GM18517 (cell line): ENCODE measurements at regions not wholly inside any gene's neighbourhood (a gene's known extent, or its start where the extent isn't known, plus 50 kb on each side); places are given as distances from the start of the nearest gene placed in this dataset.

Experiments
- ATAC-seq: cut with Tn5 transposase; IDR thresholded peaks from one replicate; pipeline ENCODE4 v1.9.1; 2021; ENCODE audit warnings: mild to moderate bottlenecking, moderate library complexity; ENCODE audit not compliant: unreplicated experiment

DNA sequence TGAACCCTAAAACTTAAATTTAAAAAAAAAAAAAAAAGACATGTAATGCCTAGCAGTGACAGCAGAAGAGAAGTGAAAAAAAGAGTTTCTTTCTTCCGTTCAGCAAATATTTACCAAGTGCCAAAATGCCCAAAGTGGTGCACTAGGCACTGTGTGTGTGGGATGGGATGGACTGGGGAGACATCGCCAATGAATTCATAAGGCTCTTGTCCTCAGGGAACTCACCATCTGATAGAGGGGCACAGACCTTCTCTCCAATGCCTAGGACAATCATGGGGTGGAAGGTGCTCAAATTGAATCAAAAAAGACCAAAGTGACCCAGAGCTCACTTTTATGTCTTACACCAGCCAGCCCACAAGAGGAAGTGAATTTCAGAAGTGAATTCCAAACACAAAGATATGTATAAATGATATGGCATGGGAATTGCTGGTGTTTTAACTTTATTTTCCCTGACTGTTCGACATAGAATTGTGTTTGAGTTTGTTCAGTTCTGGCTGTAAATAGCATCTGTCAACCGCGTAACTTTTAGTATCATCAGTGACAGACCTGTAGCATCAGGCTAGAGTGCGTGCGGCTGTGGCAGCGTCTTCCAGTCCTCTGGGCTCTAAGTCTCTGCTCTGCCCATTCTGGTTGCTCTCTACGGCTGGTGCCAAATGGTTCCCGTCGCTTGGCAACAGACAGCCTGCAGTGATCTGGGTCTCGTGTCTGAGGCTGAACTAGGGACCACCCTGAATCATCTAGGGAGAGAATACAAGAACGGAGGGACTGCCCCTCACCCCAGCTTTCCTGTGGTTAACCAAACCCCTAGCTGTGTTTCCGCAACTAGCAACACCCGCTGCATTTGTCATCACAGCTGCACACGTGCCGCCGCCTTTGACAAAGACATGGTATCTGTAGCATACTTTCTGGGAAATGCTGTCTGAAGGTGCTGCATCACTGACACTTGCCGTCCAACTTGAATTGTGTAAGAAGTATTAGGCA is 154.0 kb upstream of the THBS1 start:
- peak; percentile 88 for ATAC-seq

- no peak for ATAC-seq
These were observed 153.2 kb upstream of the THBS1 start for GRCh38 chr15:39427705-39428104.

- peak; percentile 50 for ATAC-seq
These were observed 151.0 kb upstream of the THBS1 start for GRCh38 chr15:39429898-39430357.

DNA sequence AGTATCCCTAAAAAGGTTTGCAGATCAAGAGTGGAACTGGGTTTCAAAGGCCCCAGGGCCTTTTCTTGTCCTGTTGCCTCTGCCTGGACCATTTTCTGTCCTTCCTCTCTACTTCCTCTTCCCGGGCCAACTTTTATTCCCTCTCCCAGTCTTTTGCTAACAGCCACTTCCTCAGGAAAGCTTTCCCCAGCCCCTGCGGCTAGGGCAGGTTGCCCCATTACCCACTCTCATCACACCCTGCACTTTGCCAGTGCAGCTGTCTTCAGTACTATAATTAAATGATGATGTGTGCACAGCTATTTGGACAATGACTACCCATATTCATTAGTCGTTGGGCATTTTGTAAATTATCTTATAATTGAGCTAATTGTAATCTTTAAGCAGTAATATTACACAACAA is 150.5 kb upstream of the THBS1 start:
- ATAC-seq, result no peak

DNA sequence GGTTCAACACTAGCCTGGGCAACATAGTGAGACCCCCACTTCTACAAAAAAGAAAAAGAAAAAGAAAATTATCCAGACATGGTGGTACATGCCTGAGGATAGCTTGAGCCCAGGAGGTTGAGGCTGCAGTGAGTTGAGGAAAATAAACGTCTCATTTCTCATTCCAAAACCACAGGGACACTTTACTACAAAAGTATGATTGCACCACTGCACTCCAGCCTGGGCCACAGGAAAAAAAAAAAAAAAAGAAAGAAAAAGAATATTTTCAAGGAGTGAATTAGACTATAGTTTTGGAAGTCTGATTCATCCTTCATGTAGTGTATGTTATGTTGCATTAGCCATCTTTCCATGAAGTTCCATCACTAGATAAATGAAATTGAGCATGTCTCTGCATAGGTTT is 149.5 kb upstream of the THBS1 start:
- no peak for ATAC-seq

GRCh38 chr15:39432026-39432425 is 148.9 kb upstream of the THBS1 start:
- no peak for ATAC-seq

- ATAC-seq, result no peak
These were observed 147.9 kb upstream of the THBS1 start for GRCh38 chr15:39432912-39433348.

GRCh38 chr15:39433376-39433775 is 147.5 kb upstream of the THBS1 start:
- ATAC-seq, result no peak

DNA sequence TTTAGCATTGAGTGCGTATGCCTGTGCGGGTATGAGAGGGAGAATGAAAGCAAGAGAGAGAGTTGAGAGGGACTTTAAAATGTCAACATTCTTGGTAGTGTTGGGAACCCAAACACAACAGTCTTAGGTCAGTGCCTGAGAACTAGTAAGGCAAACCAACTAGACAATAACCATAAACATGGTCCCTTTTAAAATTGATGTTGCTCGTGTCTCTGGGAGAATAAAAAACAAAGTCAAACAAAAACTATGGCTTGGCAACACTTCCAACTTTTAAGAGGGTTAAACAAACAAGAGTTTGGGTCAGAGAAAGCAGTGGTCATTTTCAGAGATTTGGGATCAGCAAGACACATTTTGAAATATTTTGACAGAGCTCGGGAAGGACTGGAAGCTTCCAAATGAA is 146.7 kb upstream of the THBS1 start:
- ATAC-seq, result no peak

DNA sequence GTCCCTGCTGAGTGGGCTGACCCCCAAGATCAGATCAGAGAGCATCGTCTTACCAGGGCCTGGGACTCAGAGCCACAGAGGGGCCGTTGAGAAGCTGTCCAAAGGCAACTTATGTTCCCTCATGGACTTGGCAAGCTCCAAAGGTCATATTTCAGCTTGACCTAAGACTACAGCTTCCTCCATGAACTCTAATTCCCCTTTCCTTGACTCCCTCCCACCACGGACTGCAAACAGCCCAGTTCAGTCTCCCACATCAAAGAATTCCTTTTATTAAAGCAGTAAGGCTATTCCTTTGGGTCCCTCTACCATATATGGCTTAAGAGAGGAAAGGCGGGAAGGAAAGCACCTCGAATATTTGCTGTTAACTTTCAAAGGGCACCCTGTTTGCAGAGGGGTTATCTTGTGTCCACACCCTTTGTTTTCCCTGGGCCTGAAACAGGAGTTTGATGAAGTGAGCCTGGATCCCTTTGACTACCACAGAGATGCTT is 146.1 kb upstream of the THBS1 start:
- no peak for ATAC-seq

GRCh38 chr15:39435244-39435643 is 145.6 kb upstream of the THBS1 start:
- ATAC-seq, result no peak

DNA sequence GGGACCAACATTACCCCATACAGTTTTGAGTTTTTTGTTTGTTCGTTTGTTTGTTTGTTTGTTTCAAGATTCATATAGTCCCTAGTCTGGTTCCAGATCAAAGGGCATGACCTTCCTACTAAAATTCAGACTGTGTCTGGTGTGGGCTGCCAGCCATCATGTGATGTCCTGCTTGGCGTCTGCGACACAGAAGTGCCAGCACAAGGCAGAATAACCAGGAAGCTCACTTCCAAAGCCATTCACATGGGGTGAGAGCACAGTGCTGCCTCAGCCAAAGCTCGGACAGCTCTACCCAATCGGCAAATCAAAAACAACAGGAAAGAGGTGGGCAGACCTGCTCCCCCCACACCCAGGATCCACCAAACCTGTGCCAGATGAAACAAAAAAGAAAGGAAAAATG is 142.6 kb upstream of the THBS1 start:
- ATAC-seq, result no peak

- ATAC-seq, result no peak
These were observed 141.9 kb upstream of the THBS1 start for GRCh38 chr15:39438799-39439592.

- no peak for ATAC-seq
These were observed 138.0 kb upstream of the THBS1 start for GRCh38 chr15:39442898-39443297.

DNA sequence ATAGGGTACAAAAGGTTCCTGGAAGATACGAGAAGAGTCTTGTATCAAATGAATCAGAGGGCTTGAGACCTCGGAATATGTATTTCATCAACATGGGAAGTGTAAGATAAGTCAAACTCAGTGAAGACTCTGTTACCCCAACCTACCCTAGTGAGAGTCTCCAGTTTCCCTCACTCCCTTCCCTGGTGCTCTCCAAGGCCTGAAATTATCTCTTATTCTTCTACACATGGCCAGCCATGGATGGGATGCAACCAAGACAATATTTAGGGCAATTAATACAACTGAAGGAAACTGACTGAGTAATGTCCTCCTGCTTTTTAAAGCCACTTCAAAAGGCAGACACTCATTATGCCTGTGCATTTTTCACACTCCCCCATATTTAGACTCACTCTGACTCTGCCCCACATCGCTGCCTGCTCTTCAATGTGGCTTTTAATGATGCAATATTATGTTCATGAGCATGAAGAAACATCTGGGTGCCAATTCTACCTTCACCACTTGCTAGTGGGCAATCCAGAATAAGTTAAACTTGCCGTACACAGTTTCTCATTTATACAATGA is 137.1 kb upstream of the THBS1 start:
- ATAC-seq, result no peak

GRCh38 chr15:39444735-39445470 is 136.0 kb upstream of the THBS1 start:
- no peak for ATAC-seq

DNA sequence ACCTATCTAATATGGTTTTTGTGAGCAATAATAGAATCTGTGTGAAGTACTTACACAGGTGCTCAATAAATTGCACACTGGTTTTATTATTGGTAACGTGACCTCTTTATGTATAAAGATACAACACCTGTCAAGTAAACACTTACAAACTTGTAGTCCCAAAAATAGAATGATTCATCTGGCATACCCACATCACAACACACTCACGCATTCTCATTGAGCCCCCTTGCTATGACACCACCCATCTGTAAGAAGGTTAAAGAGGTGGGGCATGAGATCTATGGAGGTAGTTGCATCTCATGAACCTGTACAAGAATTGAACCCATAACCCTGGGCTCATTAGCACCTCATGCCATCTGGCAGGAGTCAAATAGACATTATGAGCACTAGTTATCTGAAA is 134.9 kb upstream of the THBS1 start:
- no peak for ATAC-seq

DNA sequence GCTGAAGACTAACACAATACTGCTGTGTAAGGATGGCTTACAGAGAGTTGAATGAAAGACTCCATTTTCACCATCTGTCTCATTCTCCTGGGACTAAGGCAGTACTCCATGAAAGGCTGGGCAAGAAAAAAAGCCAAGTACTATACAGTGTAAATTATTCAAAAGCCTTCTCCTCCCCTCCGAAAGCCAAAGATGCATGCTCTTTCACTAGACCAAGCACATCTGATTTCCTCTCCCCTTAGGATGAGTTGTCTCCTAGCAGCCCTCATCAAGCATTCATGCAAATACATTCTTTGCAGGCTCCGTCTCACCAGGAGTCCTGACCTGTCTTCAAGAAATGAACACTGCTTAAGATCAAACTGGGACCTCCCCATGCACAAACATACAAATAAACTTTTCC is 133.5 kb upstream of the THBS1 start:
- ATAC-seq, result no peak

- no peak for ATAC-seq
These were observed 133.0 kb upstream of the THBS1 start for GRCh38 chr15:39447881-39448280.

GRCh38 chr15:39448409-39448808 is 132.5 kb upstream of the THBS1 start:
- no peak for ATAC-seq
